GM13976 (cell line): ENCODE measurements at regions not wholly inside any gene's neighbourhood (a gene's known extent, or its start where the extent isn't known, plus 50 kb on each side); places are given as distances from the start of the nearest gene placed in this dataset.

ENCODE experiments used
- DNase-seq: peaks from one replicate; pipeline ENCODE4 v3.0.0; 2012; ENCODE audit warnings: low spot score
- CTCF ChIP-seq: IDR thresholded peaks from 2 replicates; pipeline ENCODE4 v1.5.1; 2012; ENCODE audit warnings: borderline replicate concordance, mild to moderate bottlenecking; ENCODE audit not compliant: insufficient read depth; ENCODE audit errors: extremely low read depth, missing control alignments, control extremely low read depth
- in situ Hi-C: fragments of 300-500 bp; cut with MboI; formaldehyde crosslinking; loops from one replicate; pipeline ENCODE4 v1.12.0; 2022; ENCODE audit warnings: low sequenced_read_pairs, mixed read lengths, inconsistent platforms; ENCODE audit not compliant: unreplicated experiment

- in situ Hi-C loops = no loop called here
- DNase-seq = no peak
- no peak for TF ChIP-seq CTCF
Measured at GRCh38 chr14:75368333-75368732, 59.5 kb upstream of the JDP2 start.

- DNase-seq = no peak
- no peak for TF ChIP-seq CTCF
- in situ Hi-C loops = no loop called here
Measured at GRCh38 chr14:75369506-75369905, 58.3 kb upstream of the JDP2 start.

GRCh38 chr14:75370416-75371205, 57.2 kb upstream of the JDP2 start:
- no peak for TF ChIP-seq CTCF
- DNase-seq = no peak
- in situ Hi-C loops = no loop called here

GRCh38 chr14:75371297-75371696, 56.5 kb upstream of the JDP2 start:
- in situ Hi-C loops = no loop called here
- no peak for TF ChIP-seq CTCF
- DNase-seq = no peak

- in situ Hi-C loops = no loop called here
- TF ChIP-seq CTCF = no peak
- DNase-seq = no peak
Measured at GRCh38 chr14:75372260-75372659, 55.6 kb upstream of the JDP2 start.

- no peak for DNase-seq
- in situ Hi-C loops = no loop called here
- no peak for TF ChIP-seq CTCF
Measured at GRCh38 chr14:75373133-75373532, 54.7 kb upstream of the JDP2 start.
